ENCODE measurements at regions not wholly inside any gene's neighbourhood (a gene's known extent, or its start where the extent isn't known, plus 50 kb on each side); places are given as distances from the start of the nearest gene placed in this dataset.
A peak's percentile ranks its signal among the peaks of the same experiment; 100 is the strongest.

- no peak overlapping the region for H3K23ac ChIP-seq (ENCODE audit: low read length)
- H3K14ac ChIP-seq (ENCODE audit: low read length): no peak overlapping the region
- H3K9me3 ChIP-seq (ENCODE audit: insufficient read depth, low read depth, low read length): no peaks in the 10 kb centered on the region
- no peak overlapping the region for H2BK5ac ChIP-seq (ENCODE audit: low read depth, low read length, poor library complexity)
- H3K27ac ChIP-seq (ENCODE audit: low read depth, low read length): no peak overlapping the region
- H3K4ac ChIP-seq (ENCODE audit: low read depth, low read length): no peak overlapping the region
- no peak overlapping the region for H3K9ac ChIP-seq (ENCODE audit: low read length)
- no peaks in the 10 kb centered on the region for H3K4me1 ChIP-seq (ENCODE audit: control insufficient read depth in 1 of 2, insufficient read depth in 2 of 2, low read length in 2 of 2)
- no peak overlapping the region for H3K4me3 ChIP-seq (ENCODE audit: low read depth, low read length)
- H4K8ac ChIP-seq (ENCODE audit: low read depth, low read length): no peak overlapping the region
- DNase-seq: no peak
- no peak overlapping the region for H3K18ac ChIP-seq (ENCODE audit: low read length)
- no peak overlapping the region for H4K91ac ChIP-seq (ENCODE audit: low read depth, low read length)
- no peak overlapping the region for H2AK5ac ChIP-seq (ENCODE audit: low read length)
- H2BK12ac ChIP-seq (ENCODE audit: low read length): no peak overlapping the region
- H2BK120ac ChIP-seq (ENCODE audit: insufficient read depth, low read length, poor library complexity): no peak overlapping the region
- H3K4me2 ChIP-seq (ENCODE audit: low read length): no peak overlapping the region
- H3K36me3 ChIP-seq (ENCODE audit: control insufficient read depth in 1 of 2, insufficient read depth in 2 of 2, low read length in 2 of 2): no peaks in the 10 kb centered on the region
- no peaks in the 10 kb centered on the region for H3K27me3 ChIP-seq (ENCODE audit: insufficient read depth, low read length)
- H3K79me2 ChIP-seq (ENCODE audit: control insufficient read depth, insufficient read depth, low read length, poor library complexity): no peaks in the 10 kb centered on the region
- no peaks in the 10 kb centered on the region for H3K79me1 ChIP-seq (ENCODE audit: low read length)
- H4K12ac ChIP-seq (ENCODE audit: low read depth, low read length): no peak overlapping the region
- H2AFZ ChIP-seq (ENCODE audit: insufficient read depth, low read length, poor library complexity): no peak overlapping the region
Measured at GRCh38 chr2:187058198-187058597, 209.2 kb upstream of the ZSWIM2 start.

- Histone ChIP-seq H3K4ac (ENCODE audit: low read depth, low read length) (no peak overlapping the region), H3K18ac (ENCODE audit: low read length) (no peak overlapping the region), H2BK120ac (ENCODE audit: insufficient read depth, low read length, poor library complexity) (no peak overlapping the region), H4K12ac (ENCODE audit: low read depth, low read length) (no peak overlapping the region), H3K27me3 (ENCODE audit: insufficient read depth, low read length) (no peaks in the 10 kb centered on the region), H3K14ac (ENCODE audit: low read length) (no peak overlapping the region), H4K91ac (ENCODE audit: low read depth, low read length) (no peak overlapping the region), H2BK12ac (ENCODE audit: low read length) (no peak overlapping the region), H3K36me3 (ENCODE audit: control insufficient read depth in 1 of 2, insufficient read depth in 2 of 2, low read length in 2 of 2) (no peaks in the 10 kb centered on the region), H3K23ac (ENCODE audit: low read length) (no peak overlapping the region), H2AK5ac (ENCODE audit: low read length) (no peak overlapping the region), H3K4me1 (ENCODE audit: control insufficient read depth in 1 of 2, insufficient read depth in 2 of 2, low read length in 2 of 2) (no peaks in the 10 kb centered on the region), H2AFZ (ENCODE audit: insufficient read depth, low read length, poor library complexity) (no peak overlapping the region), H4K8ac (ENCODE audit: low read depth, low read length) (no peak overlapping the region), H3K79me1 (ENCODE audit: low read length) (no peaks in the 10 kb centered on the region), H2BK5ac (ENCODE audit: low read depth, low read length, poor library complexity) (no peak overlapping the region), H3K4me2 (ENCODE audit: low read length) (no peak overlapping the region), H3K27ac (ENCODE audit: low read depth, low read length) (no peak overlapping the region), H3K4me3 (ENCODE audit: low read depth, low read length) (no peak overlapping the region), H3K9me3 (ENCODE audit: insufficient read depth, low read depth, low read length) (no peaks in the 10 kb centered on the region), H3K9ac (ENCODE audit: low read length) (no peak overlapping the region), H3K79me2 (ENCODE audit: control insufficient read depth, insufficient read depth, low read length, poor library complexity) (no peaks in the 10 kb centered on the region)
- WGBS (ENCODE audit: extremely low coverage, insufficient coverage, insufficient read length): no CpG with 5 or more reads among the region's 1 CpG
- no peak for DNase-seq
Measured at GRCh38 chr2:187057466-187057865, 208.5 kb upstream of the ZSWIM2 start.

DNA sequence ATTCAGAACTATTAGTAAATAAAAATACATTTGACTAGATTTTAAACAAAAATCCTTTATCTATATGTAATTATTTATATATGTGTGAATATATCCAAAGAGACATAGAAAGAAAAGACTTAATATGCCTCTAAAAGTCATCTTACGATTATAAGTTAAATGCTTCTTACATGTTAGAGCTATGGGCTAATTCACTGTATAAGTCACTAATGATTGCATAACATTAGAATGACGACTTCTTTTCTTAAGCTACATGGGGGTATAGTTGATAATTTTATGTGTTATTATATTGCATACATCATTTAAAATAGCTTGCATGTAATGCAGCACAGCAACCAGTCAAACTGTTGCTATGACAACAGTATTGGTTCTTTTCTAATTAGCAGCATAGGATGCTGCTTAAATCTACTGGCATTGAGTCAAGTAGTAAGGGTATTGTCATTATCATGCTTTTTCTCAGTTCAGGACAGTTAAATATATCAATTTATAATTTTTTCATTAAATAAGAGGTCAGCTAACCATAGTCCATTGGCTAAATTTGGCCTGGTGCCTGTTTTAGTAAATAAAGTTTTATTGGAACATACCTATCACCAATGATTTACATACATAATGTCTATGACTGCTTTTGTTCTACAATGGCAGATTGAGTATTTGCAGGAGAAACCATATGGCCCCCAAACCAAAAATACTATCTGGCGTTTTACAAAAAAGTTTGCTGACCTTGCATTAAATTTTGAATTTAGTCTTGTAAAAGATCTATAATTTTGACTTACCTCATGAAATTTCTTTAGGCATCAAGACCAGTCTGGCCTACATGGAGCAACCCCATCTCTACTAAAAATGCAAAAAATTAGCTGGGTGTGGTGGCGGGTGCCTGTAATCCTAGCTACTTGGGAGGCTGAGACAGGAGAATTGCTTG, 207.7 kb upstream of the ZSWIM2 start:
- no peaks in the 10 kb centered on the region for H3K36me3 ChIP-seq (ENCODE audit: control insufficient read depth in 1 of 2, insufficient read depth in 2 of 2, low read length in 2 of 2)
- H4K91ac ChIP-seq (ENCODE audit: low read depth, low read length): no peak overlapping the region
- H3K9me3 ChIP-seq (ENCODE audit: insufficient read depth, low read depth, low read length): no peaks in the 10 kb centered on the region
- H2AFZ ChIP-seq (ENCODE audit: insufficient read depth, low read length, poor library complexity): no peak overlapping the region
- H3K9ac ChIP-seq (ENCODE audit: low read length): no peak overlapping the region
- DNase-seq: peak in 1 of 2 donors; percentile 5
- no peak overlapping the region for H4K8ac ChIP-seq (ENCODE audit: low read depth, low read length)
- H3K79me1 ChIP-seq (ENCODE audit: low read length): no peaks in the 10 kb centered on the region
- H3K14ac ChIP-seq (ENCODE audit: low read length): no peak overlapping the region
- no peak overlapping the region for H2BK5ac ChIP-seq (ENCODE audit: low read depth, low read length, poor library complexity)
- H2BK120ac ChIP-seq (ENCODE audit: insufficient read depth, low read length, poor library complexity): no peak overlapping the region
- H3K4me1 ChIP-seq (ENCODE audit: control insufficient read depth in 1 of 2, insufficient read depth in 2 of 2, low read length in 2 of 2): no peaks in the 10 kb centered on the region
- no peak overlapping the region for H3K4me3 ChIP-seq (ENCODE audit: low read depth, low read length)
- H3K27me3 ChIP-seq (ENCODE audit: insufficient read depth, low read length): no peaks in the 10 kb centered on the region
- H3K18ac ChIP-seq (ENCODE audit: low read length): no peak overlapping the region
- H3K23ac ChIP-seq (ENCODE audit: low read length): no peak overlapping the region
- WGBS (ENCODE audit: extremely low coverage, insufficient coverage, insufficient read length): no CpG with 5 or more reads among the region's 4 CpGs
- H3K4me2 ChIP-seq (ENCODE audit: low read length): no peak overlapping the region
- H2AK5ac ChIP-seq (ENCODE audit: low read length): no peak overlapping the region
- H3K79me2 ChIP-seq (ENCODE audit: control insufficient read depth, insufficient read depth, low read length, poor library complexity): no peaks in the 10 kb centered on the region
- H3K27ac ChIP-seq (ENCODE audit: low read depth, low read length): no peak overlapping the region
- H2BK12ac ChIP-seq (ENCODE audit: low read length): no peak overlapping the region
- H4K12ac ChIP-seq (ENCODE audit: low read depth, low read length): no peak overlapping the region
- no peak overlapping the region for H3K4ac ChIP-seq (ENCODE audit: low read depth, low read length)

DNA sequence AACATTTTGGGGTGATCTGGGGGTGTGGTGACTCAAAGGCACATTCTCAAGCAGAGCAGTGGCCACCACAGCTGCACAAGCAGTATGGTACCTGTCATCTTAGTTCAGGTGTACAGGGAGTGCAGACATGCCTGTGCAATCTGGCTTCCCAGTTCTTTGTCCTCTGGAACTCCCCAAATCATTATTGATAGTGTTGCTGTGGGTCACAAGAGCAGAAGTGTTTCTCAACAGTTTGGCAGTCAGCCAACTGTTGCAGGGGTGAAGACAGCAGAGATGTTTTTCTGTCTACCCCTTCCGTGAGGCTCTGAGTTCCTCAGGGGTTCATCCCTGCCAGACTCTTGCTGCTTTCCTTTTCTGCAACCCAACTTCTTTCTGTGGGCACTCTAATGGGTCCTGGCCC, 206.5 kb upstream of the ZSWIM2 start:
- no peaks in the 10 kb centered on the region for H3K9me3 ChIP-seq (ENCODE audit: insufficient read depth, low read depth, low read length)
- H3K4me1 ChIP-seq (ENCODE audit: control insufficient read depth in 1 of 2, insufficient read depth in 2 of 2, low read length in 2 of 2): no peaks in the 10 kb centered on the region

More for the DNA sequence above, 206.5 kb upstream of the ZSWIM2 start:
- no peak overlapping the region for H4K12ac ChIP-seq (ENCODE audit: low read depth, low read length)
- H4K8ac ChIP-seq (ENCODE audit: low read depth, low read length): no peak overlapping the region
- H2AK5ac ChIP-seq (ENCODE audit: low read length): no peak overlapping the region
- no peak overlapping the region for H3K14ac ChIP-seq (ENCODE audit: low read length)
- H3K18ac ChIP-seq (ENCODE audit: low read length): no peak overlapping the region
- H3K36me3 ChIP-seq (ENCODE audit: control insufficient read depth in 1 of 2, insufficient read depth in 2 of 2, low read length in 2 of 2): no peaks in the 10 kb centered on the region
- no peak overlapping the region for H2BK120ac ChIP-seq (ENCODE audit: insufficient read depth, low read length, poor library complexity)
- H3K27ac ChIP-seq (ENCODE audit: low read depth, low read length): no peak overlapping the region
- no peak overlapping the region for H3K23ac ChIP-seq (ENCODE audit: low read length)
- no peak overlapping the region for H2AFZ ChIP-seq (ENCODE audit: insufficient read depth, low read length, poor library complexity)
- no peak overlapping the region for H2BK5ac ChIP-seq (ENCODE audit: low read depth, low read length, poor library complexity)
- no peak overlapping the region for H2BK12ac ChIP-seq (ENCODE audit: low read length)
- no peaks in the 10 kb centered on the region for H3K79me1 ChIP-seq (ENCODE audit: low read length)
- H3K9ac ChIP-seq (ENCODE audit: low read length): no peak overlapping the region
- no peak overlapping the region for H3K4ac ChIP-seq (ENCODE audit: low read depth, low read length)
- no peak for DNase-seq
- no peak overlapping the region for H4K91ac ChIP-seq (ENCODE audit: low read depth, low read length)
- WGBS (ENCODE audit: extremely low coverage, insufficient coverage, insufficient read length): no CpG with 5 or more reads among the region's 1 CpG
- H3K4me2 ChIP-seq (ENCODE audit: low read length): no peak overlapping the region
- H3K27me3 ChIP-seq (ENCODE audit: insufficient read depth, low read length): no peaks in the 10 kb centered on the region
- H3K4me3 ChIP-seq (ENCODE audit: low read depth, low read length): no peak overlapping the region
- no peaks in the 10 kb centered on the region for H3K79me2 ChIP-seq (ENCODE audit: control insufficient read depth, insufficient read depth, low read length, poor library complexity)
